ENCODE measurements at regions not wholly inside any gene's neighbourhood (a gene's known extent, or its start where the extent isn't known, plus 50 kb on each side); places are given as distances from the start of the nearest gene placed in this dataset.
A peak's percentile ranks its signal among the peaks of the same experiment; 100 is the strongest.
"Not testable (repeated sequence)": the region's sequence is repeated elsewhere in the genome, so short reads cannot be mapped to it uniquely, and the experiment has no call there.

- no peak for DNase-seq (ENCODE audit: low read depth)
These were observed 52.9 kb upstream of the IMP4 start for GRCh38 chr2:130289780-130290179.

- no peak for DNase-seq (ENCODE audit: low read depth)
These were observed 54.0 kb upstream of the IMP4 start for GRCh38 chr2:130288467-130289403.

- DNase-seq (ENCODE audit: low read depth), result no peak
These were observed 55.1 kb upstream of the IMP4 start for GRCh38 chr2:130287656-130288026.

- DNase-seq (ENCODE audit: low read depth), result no peak
These were observed 55.6 kb upstream of the IMP4 start for GRCh38 chr2:130286983-130287655.

GRCh38 chr2:130283341-130283869 lies 59.3 kb upstream of the IMP4 start:
- DNase-seq (ENCODE audit: low read depth), result not testable (repeated sequence)

- not testable (repeated sequence) for DNase-seq (ENCODE audit: low read depth)
These were observed 63.1 kb upstream of the IMP4 start for GRCh38 chr2:130279551-130279950.

GRCh38 chr2:130268333-130268732 lies 70.1 kb upstream of the TUBA3E start:
- DNase-seq (ENCODE audit: low read depth), result not testable (repeated sequence)

GRCh38 chr2:130267572-130267971 lies 69.3 kb upstream of the TUBA3E start:
- DNase-seq (ENCODE audit: low read depth), result not testable (repeated sequence)

GRCh38 chr2:130266836-130267235 lies 68.6 kb upstream of the TUBA3E start:
- not testable (repeated sequence) for DNase-seq (ENCODE audit: low read depth)

- not testable (repeated sequence) for DNase-seq (ENCODE audit: low read depth)
These were observed 67.5 kb upstream of the TUBA3E start for GRCh38 chr2:130265570-130266247.

GRCh38 chr2:130264901-130265320 lies 66.7 kb upstream of the TUBA3E start:
- not testable (repeated sequence) for DNase-seq (ENCODE audit: low read depth)

- no peak for DNase-seq (ENCODE audit: low read depth)
These were observed 66.3 kb upstream of the TUBA3E start for GRCh38 chr2:130264501-130264900.

- no peak for DNase-seq (ENCODE audit: low read depth)
These were observed 65.8 kb upstream of the TUBA3E start for GRCh38 chr2:130264046-130264445.

GRCh38 chr2:130263606-130264005 lies 65.4 kb upstream of the TUBA3E start:
- no peak for DNase-seq (ENCODE audit: low read depth)

GRCh38 chr2:130261970-130262760 lies 63.9 kb upstream of the TUBA3E start:
- peak; percentile 58 for DNase-seq (ENCODE audit: low read depth)

GRCh38 chr2:130261099-130261498 lies 62.9 kb upstream of the TUBA3E start:
- DNase-seq (ENCODE audit: low read depth), result no peak

- DNase-seq (ENCODE audit: low read depth), result no peak
These were observed 61.4 kb upstream of the TUBA3E start for GRCh38 chr2:130259594-130259993.

GRCh38 chr2:130258356-130258755 lies 60.1 kb upstream of the TUBA3E start:
- no peak for DNase-seq (ENCODE audit: low read depth)

GRCh38 chr2:130252880-130253645 lies 54.8 kb upstream of the TUBA3E start:
- DNase-seq (ENCODE audit: low read depth), result no peak

All from myocyte (in vitro differentiated cells).